ENCODE measurements at regions not wholly inside any gene's neighbourhood (a gene's known extent, or its start where the extent isn't known, plus 50 kb on each side); places are given as distances from the start of the nearest gene placed in this dataset.

- no peak for TF ChIP-seq CTCF (IDR thresholded peaks at IDR 0.05; ENCODE audit: insufficient read depth, low read length)
- no peak for TF ChIP-seq POLR2AphosphoS5 (IDR thresholded peaks at IDR 0.05; ENCODE audit: low read depth)
- TF ChIP-seq SPI1 (IDR thresholded peaks at IDR 0.05; ENCODE audit: borderline replicate concordance, low read depth): no peak
- TF ChIP-seq GABPA (IDR thresholded peaks at IDR 0.05; ENCODE audit: low read depth): no peak
- TF ChIP-seq REST (IDR thresholded peaks at IDR 0.05; ENCODE audit: insufficient replicate concordance, low read depth): no peak
Observed at GRCh38 chr1:164296172-164296571, 262.8 kb upstream of the PBX1 start.

Data from HL-60 (cell line).